GM19351 (cell line): ENCODE measurements at regions not wholly inside any gene's neighbourhood (a gene's known extent, or its start where the extent isn't known, plus 50 kb on each side); places are given as distances from the start of the nearest gene placed in this dataset.

Experiments used
- ATAC-seq: cut with Tn5 transposase; IDR thresholded peaks from one replicate; pipeline ENCODE4 v1.9.1; 2021; ENCODE audit warnings: mild to moderate bottlenecking, moderate library complexity; ENCODE audit not compliant: unreplicated experiment

DNA sequence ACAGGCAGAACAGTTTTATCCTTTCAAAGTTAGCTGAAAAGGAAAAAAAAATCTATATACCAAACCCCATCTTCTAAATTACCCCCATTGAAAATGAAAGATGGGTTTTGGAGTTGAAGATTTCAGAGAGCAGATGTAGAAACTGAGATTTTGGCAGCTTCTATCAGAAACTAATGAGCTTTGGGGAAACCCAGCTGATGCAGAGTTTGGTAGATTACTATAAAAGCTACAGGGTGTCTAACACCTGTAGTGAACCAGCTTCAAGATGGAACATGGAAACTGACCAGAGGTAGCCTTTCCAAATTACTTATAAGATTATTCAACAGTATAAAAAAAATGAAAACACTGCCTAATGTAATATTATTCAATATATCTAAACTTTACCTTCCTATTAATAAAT, 583.1 kb downstream of the XIRP2 start:
- no peak for ATAC-seq

DNA sequence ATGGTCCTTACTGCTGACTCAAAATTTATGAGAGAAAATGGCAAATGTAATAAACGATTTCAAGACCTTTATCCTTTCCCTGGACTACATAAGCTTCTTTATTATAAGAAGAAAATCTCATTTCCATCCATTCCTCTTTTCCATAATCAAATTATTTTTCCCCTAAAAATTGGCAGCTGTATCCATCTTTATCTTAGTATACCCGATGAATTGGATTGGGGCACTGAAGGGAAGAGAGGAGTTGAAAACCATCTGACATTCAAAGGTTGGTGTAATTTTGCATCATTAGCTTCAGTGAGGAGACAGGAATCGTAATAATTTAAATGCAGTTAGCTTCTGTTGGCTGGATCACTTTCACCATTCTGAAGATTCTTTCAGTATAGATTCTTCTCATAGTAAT, 574.1 kb downstream of the XIRP2 start:
- ATAC-seq = no peak

DNA sequence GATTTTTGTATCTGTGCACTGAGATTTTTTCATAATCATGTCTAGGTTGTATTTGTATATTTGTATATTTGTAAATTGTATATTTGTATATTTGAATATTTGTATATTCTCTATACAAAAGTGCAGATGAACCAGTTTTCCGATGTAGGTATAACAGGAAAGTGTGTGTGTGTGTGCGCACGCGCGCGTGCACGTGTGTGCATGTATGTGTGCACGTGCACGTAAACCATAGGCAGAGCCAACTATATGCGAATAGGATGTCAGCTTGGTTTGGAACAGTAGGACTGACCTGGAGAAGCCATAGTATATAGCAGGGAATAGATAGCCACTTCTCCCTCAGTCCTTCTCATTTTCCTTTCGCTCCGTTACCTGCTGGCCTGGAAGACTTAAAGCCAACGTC, 565.8 kb downstream of the XIRP2 start:
- ATAC-seq = no peak

DNA sequence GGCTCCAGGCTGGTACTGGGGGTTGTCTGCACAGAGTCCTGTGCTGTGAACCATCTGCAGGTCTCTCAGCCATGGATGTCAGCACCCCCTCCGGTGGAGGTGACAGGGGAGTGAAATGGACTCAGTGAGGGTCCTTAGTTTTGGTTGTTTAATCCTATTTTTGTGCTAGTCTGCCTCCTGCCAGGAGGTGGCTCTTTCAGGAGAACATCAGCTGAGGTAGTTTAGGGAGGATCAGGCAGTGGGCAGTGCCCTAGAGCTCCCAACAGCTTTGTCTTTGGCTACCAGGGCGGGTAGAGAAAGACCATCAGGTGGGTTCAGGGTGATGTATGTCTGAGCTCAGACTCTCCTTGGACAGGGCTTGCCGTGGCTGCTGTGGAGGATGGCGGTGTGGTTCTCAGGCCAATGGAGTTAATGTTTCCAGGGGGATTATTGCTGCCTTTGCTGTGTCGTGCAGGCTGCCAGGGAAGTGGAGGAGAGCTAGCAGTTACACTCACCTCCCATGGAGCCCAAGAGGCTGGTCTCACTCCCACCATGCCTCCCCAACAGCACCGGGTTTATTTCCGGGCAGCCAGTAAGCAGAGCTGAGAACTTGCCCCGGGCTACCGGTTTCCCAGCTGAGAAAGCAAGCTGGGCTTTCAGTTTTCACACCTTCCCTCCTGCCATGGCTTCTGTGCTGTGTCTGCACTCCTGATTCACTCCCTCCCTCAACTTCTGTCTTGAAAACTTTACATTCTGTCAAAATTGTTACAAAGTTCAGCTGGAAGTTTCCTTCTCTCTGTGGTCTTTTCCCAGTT, 563.4 kb downstream of the XIRP2 start:
- ATAC-seq = no peak

DNA sequence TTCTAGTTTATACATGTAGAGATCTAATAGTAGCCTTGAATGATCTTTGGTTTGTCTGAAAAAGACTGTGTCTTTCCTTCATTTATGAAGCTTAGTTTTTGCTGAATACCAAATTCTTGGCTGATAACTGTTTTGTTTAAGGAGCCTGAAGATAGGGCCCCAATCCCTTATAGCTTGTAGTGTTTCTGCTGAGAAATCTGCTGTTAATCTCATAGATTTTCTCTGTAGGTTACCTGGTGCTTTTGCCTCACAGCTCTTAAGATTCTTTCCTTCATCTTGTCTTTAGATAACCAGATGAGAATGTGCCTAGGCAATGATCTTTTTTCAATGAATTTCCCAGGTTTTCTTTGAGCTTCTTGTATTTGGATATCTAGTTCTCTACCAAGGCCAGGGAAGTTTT, 562.1 kb downstream of the XIRP2 start:
- no peak for ATAC-seq

DNA sequence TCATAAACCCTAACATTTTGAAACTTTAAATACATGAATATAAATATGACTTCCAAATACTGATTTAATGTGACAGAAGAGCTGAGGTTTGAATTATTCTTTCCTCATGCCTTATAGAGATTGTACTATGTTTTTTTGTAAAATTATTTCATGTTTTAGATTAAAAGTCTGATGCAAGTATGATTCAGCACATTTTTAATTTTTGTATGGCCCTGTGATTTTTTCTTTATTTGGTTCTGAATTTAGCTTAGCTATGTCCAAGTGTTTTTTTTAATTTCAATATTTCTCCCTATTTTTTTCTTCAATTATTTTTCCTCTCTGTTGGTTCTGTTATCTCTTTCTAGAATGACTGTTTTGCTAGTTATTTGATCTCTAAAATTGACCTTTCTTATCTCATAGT, 552.1 kb downstream of the XIRP2 start:
- ATAC-seq = no peak

DNA sequence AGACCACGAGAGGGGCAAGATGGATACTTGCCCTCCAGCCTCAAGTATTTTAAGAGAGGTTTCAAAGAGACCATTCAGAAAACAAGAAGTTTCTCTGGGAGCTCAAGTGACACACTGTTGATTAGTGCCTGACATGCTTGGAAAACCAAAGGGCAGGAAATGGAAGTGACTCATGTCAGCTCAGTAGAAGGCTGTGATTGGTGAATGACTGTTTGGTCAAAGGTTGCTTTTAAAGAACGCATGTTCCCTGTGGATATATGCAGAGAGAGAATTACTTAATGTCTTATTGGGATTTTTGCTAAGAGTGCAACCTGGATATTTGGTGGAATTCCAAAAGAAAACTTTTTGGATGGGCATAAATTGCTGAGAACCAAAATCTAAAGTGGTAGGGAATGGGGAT, 549.9 kb downstream of the XIRP2 start:
- no peak for ATAC-seq

DNA sequence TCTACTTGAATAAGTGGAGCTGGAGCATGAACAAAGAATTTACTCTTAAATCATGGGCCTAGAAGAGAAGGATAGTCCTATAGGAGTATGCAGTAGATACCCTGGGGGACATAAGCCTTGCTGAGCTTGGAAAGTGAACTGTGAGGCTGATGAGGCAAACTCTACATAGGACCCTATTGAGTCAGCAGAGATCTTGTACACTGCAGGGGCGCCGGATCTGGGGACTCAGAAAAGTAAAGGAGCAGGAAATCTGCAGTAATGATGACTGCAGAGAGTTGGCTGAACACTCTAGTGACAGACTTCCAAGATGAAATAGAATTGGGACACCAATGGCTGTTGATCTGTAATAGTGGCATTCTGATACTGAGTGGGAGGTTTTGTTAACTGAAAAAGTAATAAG, 543.7 kb downstream of the XIRP2 start:
- no peak for ATAC-seq

DNA sequence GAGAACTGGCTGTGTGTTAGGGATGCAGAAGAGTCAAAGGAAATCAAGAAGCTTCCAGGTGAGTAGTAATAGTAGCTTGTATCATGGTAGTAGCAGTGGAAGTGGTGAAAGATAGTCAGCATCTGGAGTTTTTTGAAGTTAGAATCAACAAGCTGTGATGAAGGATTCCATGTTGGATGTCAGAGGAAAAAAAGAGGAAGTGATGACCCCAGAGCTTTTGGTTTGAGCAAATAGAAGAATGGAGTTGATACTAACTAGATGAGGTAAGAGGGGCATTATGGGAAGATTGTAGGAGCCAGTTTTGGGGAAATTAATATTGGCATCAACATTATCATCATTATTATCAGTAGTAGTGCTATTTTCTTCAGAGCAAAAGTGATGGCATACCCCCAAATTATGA, 542.2 kb downstream of the XIRP2 start:
- no peak for ATAC-seq

DNA sequence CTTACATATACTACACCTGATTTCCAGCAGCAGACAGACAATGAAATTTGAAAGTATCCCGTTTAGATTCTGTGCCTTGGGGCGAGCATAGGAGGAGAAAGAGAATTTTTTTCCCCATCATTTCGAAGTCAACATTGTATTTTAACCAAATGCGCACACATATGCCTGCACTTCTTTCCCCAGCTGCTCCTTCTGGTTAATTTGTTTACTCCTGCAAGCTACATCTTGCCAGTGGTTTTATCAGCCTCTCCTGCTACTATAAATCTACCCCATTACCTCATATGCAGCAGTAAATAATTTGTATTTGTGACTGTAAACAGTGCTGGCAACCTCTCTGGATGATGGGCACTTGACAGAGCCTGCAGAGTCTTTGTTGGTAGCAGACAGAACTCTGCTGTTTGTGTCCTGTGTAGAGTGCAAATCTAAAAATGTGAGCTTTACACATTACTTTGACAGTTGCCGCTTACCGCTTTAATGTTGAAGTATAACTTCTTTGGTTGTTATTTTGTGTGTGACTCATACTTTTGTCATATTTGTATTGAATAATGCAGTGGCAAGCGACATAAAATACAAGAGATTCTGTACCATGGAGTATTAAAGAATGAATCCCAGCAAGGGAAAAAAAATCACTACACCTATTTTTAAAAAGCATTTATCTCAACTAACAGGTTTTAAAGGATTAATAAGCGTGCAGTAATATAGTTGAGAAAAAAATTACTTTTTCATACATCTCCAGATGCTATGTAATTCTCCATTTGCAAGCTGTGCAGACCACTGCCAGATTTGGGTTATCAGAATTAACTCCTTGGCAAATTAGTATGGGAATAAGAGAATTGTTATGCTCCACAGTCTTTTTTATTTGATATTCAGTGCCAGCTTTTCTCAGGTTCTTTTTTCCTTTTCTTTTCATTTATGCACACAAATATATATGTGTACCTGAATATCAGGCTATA, 536.8 kb downstream of the XIRP2 start:
- ATAC-seq = no peak

DNA sequence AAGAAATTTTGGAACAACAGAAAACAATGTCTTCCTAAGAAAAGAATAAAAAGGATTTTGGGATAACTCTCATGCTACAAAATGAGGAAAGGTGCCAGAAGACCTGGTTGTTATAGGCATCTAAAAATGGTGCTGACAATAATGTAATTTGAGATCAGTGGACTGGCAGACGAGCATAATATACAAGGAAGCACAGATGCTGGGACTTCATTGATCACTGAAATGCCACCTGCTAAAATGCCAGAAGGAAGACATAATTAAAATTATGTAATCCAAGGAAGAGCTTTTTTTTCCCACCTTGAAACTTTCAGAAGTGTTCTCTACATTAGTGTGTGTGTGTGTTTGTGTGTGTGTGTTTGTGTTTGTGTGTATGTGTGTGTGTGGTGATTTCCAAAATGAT, 535.9 kb downstream of the XIRP2 start:
- no peak for ATAC-seq

DNA sequence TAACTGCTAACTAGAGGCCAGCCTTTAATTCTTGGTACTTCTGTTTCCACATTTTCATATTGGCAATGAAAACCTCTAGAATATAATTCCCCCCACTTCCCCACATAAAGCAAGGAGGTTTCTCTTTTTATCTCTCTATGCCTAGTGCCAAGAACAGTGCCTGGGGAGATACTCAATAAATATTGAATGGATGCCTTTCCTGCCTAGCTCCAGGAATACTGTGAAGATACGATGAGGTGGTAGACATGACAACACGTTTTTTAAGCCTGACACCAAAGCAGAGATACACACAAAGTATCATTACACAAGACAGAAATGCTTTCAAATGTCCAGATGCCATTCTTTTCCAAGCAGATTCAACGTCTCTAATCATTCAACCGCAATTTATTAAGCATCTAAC, 535.5 kb downstream of the XIRP2 start:
- no peak for ATAC-seq

DNA sequence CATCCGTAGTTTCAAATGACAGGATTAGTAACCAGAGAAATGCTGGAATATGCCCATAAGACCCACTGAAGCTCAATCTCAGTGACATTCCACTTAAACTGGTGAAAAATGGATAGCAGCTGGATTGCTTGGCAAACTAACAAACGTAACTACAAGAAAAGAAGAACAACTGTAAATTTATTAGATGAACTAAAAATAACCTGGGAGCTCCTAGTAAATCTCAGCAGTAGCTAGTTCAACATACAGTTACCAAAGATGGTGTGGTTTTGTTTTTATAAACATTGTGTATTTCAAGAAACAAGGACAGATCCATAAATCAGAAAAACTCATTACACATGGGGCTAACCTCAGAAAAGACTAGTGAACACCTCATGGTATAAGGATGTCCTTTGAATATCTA, 531.9 kb downstream of the XIRP2 start:
- no peak for ATAC-seq

DNA sequence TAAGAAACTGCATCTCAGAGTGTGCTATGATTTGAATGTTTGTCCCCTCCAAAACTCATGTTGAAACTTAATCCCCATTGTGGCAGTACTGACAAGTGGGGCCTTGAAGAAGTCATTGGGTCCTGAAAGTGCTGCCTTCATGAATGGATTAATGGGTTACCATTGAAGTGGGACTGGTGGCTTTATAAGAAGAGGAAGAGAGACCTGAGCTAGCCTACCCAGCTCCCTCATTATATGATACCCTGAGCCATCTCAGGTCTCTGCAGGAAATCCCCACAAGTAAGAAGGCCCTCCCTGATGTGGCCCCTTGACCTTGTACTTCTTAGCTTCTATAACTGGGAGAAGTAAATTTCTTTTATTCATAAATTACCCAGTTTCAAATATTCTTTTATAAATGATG, 526.8 kb downstream of the XIRP2 start:
- ATAC-seq = no peak

DNA sequence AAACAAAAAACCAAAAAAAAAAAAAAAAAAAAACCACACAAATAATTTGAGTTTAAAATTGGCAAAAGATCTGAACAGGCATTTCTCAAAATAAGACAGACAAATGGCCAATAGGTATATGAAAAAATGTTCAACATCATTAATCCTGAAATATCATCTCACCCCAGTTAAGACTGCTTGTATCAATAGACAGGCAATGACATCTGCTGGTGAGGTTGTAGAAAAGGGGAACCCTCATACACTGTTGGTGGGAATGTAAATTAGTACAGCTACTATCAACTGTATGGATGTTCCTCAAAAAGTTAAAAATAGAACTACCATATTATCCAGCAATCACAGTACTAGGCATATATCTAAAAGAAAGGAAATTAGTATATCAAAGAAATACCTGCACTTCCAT, 523.1 kb downstream of the XIRP2 start:
- no peak for ATAC-seq

DNA sequence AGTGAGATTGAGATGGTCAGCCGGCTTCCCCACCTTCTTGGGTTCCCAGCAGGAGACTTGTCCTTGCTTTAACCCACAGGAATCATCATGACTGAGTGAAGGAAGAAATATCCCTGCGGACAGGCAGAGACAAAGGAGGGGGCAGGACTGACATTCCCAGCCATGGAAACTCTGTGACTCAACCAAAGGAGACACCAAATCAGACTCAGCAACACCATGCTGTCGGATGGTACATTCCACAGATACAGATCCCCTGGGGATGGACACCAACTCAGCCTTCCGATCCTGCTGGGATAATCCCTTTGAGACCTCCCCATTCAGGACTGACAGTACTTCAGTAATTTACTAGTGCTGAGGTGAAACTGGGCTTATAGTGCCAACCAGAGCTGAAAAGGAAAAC, 518.3 kb downstream of the XIRP2 start:
- ATAC-seq = no peak

DNA sequence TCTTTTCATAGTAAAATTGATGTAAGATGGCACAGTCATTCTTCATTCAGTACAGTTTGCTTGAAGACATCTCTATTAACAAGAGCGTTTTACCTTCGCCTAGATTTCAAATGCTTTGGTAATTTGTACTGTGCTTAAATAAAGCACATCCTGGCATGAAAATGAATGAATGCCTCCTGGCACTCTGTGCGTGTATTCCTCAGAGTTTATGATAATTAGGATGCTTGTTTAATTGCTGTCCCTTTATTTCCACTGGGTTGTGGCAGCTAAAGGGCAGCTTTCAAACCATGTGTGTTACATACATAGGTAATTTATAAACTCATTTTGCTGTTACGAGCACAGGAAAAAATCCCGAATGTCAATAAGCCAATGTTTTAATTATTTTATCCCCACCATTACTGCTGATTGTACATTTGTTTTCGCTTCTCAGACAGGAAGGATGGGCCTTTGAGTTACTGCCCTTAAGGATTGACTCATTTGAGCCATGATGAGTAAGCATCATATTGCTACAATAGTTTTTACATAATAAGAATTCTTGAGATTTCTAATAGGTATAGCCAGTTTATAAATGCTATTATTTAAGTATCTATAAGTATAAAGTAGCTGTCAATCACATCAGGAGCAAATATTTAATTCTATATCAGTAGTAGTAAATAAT, 516.5 kb downstream of the XIRP2 start:
- no peak for ATAC-seq

DNA sequence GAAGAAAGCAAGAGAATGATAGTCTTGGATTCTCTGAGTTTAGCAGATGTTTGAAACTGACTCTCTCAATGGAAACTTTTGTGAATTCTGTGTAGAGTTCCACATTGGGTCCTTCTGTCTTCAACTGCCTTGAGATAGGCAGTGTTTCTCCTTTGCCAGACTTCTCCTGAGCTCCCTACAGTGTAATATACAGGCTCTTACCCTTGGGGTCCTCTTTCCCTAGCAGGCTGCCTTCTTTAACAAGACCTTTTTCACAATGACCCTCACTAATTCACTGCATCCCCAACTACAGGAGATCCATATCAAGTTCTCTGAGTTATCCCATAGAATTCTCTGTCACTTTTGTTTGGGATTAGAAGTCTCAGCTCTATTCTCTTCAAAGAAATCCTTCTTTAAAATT, 513.0 kb downstream of the XIRP2 start:
- ATAC-seq = no peak

DNA sequence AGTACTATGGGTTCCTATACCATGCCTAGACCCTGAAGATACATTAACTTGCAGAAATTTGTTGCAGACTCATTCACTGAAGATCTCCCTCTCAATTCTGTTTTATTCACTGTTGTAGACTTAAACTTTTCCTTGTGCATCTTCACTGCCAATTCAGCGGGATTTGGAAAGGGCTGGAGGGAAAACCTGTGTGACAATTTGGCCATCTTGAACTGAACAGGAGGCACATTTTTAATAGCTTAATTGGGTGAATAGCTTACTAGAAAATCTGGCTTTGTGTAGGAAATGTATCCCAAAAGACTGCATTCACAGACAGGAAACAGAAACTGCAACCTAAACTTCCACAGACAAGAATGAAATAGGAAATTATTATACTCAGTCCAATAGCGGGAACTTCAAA, 512.3 kb downstream of the XIRP2 start:
- no peak for ATAC-seq

DNA sequence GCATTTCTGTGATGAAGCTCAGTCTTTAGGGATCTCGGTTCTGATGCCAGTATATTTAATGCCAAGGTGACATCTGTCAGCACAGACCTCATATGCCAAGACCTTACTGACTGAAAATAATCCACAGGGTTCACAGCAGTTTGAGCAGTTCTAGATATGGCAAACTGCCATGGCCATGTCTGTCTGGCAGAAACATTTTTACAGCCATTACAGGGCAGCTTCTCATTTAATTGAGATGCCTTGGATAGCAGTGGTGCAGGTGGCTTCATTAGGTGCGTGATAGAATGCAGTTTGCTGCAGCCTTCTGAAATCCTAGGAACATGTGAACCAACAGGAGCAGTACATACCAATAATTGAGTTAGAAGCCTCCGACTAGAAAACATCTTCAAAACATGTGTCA, 510.6 kb downstream of the XIRP2 start:
- no peak for ATAC-seq

DNA sequence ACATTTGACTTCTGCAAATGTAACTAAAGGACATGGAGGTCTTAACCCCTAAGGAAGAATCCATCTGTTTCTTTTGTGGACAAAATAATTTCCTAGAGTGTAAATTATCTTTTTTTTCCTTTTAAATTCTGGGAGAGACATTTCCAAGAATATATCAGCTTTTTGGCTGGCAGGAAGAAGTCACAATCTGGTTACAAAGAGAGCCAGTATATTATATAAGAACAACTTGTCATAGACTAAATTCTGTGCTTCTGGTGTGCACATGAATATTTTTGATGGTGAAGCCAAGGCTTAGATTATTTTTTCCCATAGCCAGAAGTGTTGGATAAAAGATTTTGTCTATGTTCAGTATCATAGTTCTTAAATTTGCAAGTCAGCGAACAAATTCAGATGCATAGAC, 500.6 kb downstream of the XIRP2 start:
- ATAC-seq = no peak

DNA sequence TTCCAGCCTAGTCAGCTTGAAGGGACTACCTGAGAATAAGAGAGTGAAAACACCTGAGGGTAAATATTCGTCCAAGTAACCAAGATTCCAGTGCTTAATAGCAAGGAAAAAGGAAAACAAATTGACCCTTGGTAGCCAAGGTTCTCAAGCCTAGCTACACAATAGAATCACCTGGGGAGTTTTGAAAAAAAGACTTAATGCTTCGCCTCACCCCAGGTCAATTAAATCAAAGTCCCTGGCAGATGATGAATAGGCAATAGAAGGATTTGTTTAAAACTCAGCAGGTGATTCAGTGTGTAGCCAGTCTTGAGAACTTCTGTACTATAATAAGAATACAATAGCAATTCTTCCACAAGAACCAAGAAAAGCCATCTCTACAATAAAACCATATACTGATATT, 500.2 kb downstream of the XIRP2 start:
- ATAC-seq = no peak
